IPS-15b (cell line): ENCODE measurements at regions not wholly inside any gene's neighbourhood (a gene's known extent, or its start where the extent isn't known, plus 50 kb on each side); places are given as distances from the start of the nearest gene placed in this dataset.

Source experiments
- H3K27me3 ChIP-seq: one replicate; pipeline ENCODE4 v1.6.1; 2013; ENCODE audit warnings: low read length; ENCODE audit not compliant: control insufficient read depth, insufficient read depth
- H3K36me3 ChIP-seq: one replicate; pipeline ENCODE4 v1.6.1; 2013; ENCODE audit warnings: low read length; ENCODE audit not compliant: control insufficient read depth, insufficient read depth
- H3K4me1 ChIP-seq: one replicate; pipeline ENCODE4 v1.6.1; 2013; ENCODE audit warnings: mild to moderate bottlenecking, low read length; ENCODE audit not compliant: control insufficient read depth, insufficient read depth
- H3K4me3 ChIP-seq: one replicate; pipeline ENCODE4 v1.5.1; 2013; ENCODE audit warnings: low read depth, low read length
- H3K9ac ChIP-seq: one replicate; pipeline ENCODE4 v1.6.1; 2013; ENCODE audit warnings: low read depth, mild to moderate bottlenecking, low read length
- H3K9me3 ChIP-seq: one replicate; pipeline ENCODE4 v1.6.1; 2013; ENCODE audit warnings: mild to moderate bottlenecking, low read length; ENCODE audit not compliant: control insufficient read depth, insufficient read depth

DNA sequence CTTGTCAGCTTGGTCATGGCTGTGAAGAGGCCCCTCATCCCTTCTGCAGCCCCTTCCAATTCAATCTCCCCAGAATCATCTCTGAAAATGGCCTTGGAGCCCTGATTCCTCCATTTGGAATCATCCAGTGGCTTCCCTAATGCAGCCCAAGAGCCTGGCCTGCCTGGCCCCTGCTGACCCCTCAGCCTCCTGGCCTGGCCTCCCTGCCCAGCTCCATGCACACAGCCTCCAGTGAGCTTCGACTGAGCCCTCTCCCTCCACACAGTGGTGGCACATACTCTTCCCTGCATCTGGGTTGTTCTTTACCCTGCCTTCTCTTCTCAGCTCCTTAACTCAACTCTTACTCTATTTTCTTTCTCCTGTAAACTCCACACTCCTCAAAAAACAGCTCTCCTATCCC, 120.9 kb downstream of the ANKRD60 start:
- H3K36me3 ChIP-seq: no peaks in the 10 kb centered on the region
- no peaks in the 10 kb centered on the region for H3K27me3 ChIP-seq
- H3K4me1 ChIP-seq: no peaks in the 10 kb centered on the region
- no peak overlapping the region for H3K4me3 ChIP-seq
- no peaks in the 10 kb centered on the region for H3K9me3 ChIP-seq
- no peak overlapping the region for H3K9ac ChIP-seq

GRCh38 chr20:58106143-58106750, 122.2 kb downstream of the ANKRD60 start:
- Histone ChIP-seq H3K4me3 (no peak overlapping the region), H3K9ac (no peak overlapping the region), H3K4me1 (no peaks in the 10 kb centered on the region), H3K9me3 (no peaks in the 10 kb centered on the region), H3K27me3 (no peaks in the 10 kb centered on the region), H3K36me3 (no peaks in the 10 kb centered on the region)

DNA sequence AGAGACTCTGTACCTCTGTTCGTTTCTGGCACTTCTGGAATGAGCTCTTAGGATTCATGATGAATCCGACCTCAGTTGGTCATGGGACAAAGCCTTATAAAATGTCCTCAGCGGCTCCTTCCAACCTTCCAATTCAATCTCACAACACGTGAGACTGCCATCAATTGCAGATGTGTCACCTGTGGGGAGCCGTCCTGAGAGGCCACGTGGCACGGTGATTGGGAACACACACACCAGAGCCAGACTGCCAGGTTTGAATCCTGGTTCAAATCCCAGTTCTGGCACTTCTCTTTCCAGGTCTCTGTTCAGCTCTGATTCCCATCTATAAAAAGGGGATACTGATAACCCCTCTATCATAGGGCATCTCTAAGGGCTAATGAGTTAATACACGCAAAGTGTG, 124.5 kb downstream of the ANKRD60 start:
- Histone ChIP-seq H3K27me3 (no peaks in the 10 kb centered on the region), H3K36me3 (no peaks in the 10 kb centered on the region)

GRCh38 chr20:58103517-58103904, 124.9 kb downstream of the ANKRD60 start:
- no peaks in the 10 kb centered on the region for H3K9me3 ChIP-seq
- H3K9ac ChIP-seq: no peak overlapping the region
- no peaks in the 10 kb centered on the region for H3K36me3 ChIP-seq
- H3K4me1 ChIP-seq: no peaks in the 10 kb centered on the region
- H3K27me3 ChIP-seq: no peaks in the 10 kb centered on the region
- H3K4me3 ChIP-seq: no peak overlapping the region

More for the DNA sequence above, 124.5 kb downstream of the ANKRD60 start:
- Histone ChIP-seq H3K9ac (no peak overlapping the region), H3K4me3 (no peak overlapping the region), H3K9me3 (no peaks in the 10 kb centered on the region), H3K4me1 (no peaks in the 10 kb centered on the region)

DNA sequence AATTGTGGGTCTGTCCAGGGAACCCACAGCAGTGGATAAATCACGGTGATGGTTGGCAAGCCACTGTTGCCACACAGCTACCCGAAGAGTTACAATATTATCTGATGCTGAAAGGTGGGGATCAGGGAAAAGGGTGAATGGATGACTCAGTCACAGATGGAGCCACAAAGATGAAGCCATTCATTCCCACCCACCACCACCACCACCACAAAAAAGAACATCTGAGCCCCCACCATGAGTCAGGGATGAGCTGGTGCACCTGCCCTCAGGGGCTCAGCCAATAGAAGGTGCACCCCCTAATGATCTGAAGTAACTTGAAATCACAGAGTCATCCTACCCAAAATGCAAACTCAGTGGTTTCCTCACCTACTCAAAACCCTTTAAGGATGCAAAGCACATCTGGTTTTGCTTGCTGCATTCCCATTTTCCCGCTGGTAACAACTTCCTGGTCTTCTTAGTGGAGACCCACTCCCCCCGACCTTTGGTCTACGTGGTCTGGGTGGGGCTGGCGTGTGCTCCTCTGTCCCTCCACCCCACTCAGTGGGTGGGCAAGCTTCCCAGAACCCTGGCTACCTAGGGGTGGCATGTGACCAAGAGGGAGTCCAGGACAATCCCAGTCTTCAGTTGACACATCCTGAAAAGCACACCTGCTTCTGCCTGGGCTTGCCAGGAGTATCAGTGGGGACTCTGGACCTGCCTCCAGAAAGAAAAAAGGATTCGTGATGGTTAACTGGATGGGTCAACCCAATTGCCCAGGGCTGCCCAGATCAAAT, 125.5 kb downstream of the ANKRD60 start:
- Histone ChIP-seq H3K9me3 (no peaks in the 10 kb centered on the region), H3K36me3 (no peaks in the 10 kb centered on the region), H3K4me3 (no peak overlapping the region), H3K9ac (no peak overlapping the region), H3K27me3 (no peaks in the 10 kb centered on the region), H3K4me1 (no peaks in the 10 kb centered on the region)

DNA sequence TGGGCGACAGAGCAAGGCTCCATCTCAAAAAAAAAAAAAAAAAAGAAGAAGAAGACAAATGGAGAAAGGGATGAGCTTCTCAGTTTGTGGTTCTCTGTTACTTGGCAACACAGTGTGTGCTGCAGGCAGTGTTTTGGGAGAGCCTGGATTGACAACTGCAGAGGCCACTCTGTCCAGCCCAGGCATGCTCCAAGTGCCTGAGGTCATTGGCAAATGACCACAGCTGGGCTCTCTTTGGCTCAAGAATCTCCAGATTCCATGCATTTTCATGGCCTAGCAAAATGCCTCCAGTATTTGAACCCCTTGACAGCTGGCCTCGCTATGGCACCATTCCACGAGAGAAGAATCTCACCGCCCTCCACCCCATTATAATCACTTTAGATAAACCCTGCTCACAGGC, 126.2 kb downstream of the ANKRD60 start:
- no peak overlapping the region for H3K4me3 ChIP-seq
- no peaks in the 10 kb centered on the region for H3K36me3 ChIP-seq
- H3K27me3 ChIP-seq: no peaks in the 10 kb centered on the region
- H3K4me1 ChIP-seq: no peaks in the 10 kb centered on the region
- no peak overlapping the region for H3K9ac ChIP-seq
- no peaks in the 10 kb centered on the region for H3K9me3 ChIP-seq

DNA sequence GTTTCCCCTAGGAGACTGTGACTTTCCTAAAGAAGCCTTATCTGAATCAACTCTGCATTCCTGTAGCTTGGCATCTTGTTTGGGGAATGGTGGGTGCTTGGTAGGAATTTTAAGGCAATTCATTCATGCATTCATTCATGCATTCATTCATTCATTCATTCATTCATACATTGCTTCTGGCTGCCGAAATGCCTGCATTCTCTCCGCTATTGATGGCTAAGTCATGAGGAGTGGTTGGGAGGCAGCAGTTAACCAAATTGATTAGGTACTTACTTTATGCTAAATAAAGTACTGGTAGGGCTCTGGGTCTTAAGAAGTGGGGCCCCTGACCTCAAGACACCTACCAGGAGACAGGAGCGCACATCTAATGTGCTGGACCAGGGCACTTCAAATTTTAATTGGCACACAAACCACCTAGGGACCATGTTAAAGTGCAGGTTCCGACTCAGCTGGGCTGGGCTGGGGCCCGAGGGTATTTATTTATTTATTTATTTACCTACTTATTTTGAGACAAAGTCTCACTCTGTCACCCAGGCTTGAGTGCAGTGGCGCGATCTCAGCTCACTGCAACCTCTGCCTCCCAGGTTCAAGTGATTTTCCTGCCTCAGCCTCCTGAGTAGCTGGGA, 127.6 kb downstream of the ANKRD60 start:
- Histone ChIP-seq H3K9me3 (no peaks in the 10 kb centered on the region), H3K36me3 (no peaks in the 10 kb centered on the region), H3K4me3 (no peak overlapping the region), H3K4me1 (no peaks in the 10 kb centered on the region), H3K9ac (no peak overlapping the region), H3K27me3 (no peaks in the 10 kb centered on the region)

DNA sequence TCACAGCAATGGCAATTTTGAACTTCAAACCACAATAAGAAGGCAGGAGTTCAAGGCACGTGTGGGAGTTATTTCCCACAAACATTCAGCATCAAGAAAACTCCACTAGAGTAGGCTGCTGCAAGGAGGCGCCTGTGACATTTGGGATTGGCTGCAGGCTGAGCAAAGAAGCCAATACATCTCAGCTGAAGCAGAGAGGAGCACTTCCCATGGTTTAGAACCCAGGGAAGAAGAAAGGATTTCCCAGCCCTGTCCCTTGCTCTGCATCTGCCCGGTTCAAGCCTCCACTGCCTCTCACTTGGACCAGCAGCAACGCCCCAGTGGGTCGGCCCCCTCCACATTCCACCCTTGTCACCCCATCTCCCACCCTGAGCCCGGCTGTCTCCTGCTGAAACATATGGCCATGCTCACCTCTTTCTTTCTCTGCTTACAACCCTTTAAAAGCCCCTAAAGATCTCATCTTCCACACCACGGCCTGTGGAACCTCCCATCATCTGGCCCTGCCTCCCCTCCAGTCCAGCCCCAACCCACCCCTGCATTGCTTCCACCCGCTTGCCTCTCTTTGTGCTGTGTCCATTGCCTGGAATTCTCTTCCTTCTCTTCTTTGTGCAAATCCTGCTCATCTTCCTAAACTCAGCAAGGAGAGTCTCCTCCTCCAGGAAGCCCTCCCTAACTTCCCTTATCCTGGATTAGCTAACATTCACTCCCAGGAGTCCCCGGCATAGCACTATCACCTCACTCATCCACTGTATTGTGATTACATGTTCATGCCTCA, 128.3 kb downstream of the ANKRD60 start:
- Histone ChIP-seq H3K27me3 (no peaks in the 10 kb centered on the region), H3K4me1 (no peaks in the 10 kb centered on the region), H3K9me3 (no peaks in the 10 kb centered on the region), H3K4me3 (no peak overlapping the region), H3K9ac (no peak overlapping the region), H3K36me3 (no peaks in the 10 kb centered on the region)

DNA sequence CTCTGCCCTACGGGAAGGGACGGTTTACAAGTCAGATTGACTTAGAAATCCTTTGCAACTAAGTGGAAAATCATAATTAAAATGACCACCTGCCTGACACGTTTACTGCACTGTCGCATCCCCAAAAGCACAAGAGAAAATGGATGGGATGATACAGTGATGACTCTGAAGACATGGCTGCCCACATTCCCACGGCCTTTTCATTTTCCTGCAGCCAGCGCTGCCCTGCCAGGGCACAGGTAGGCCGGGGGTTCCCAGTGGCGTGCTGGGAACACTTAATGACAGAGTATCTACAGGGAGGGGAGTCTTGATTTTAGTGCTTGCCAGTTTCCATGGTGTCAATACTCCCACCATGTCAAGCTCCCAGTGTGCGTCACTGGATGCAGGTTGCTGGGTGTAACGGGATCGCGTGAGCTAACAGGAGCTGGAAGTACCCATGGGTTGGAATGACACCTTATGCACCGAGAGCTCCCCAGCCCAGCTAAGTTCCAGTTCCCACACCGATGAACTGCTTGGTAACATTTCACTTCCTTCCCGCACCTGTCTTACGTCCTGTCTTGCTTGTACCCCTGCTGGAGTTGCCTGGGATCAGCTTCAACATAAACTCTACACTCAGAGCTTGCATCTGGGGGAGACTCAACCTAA, 129.0 kb downstream of the ANKRD60 start:
- no peaks in the 10 kb centered on the region for H3K4me1 ChIP-seq
- no peak overlapping the region for H3K4me3 ChIP-seq
- no peaks in the 10 kb centered on the region for H3K27me3 ChIP-seq
- no peaks in the 10 kb centered on the region for H3K36me3 ChIP-seq
- no peak overlapping the region for H3K9ac ChIP-seq
- no peaks in the 10 kb centered on the region for H3K9me3 ChIP-seq

DNA sequence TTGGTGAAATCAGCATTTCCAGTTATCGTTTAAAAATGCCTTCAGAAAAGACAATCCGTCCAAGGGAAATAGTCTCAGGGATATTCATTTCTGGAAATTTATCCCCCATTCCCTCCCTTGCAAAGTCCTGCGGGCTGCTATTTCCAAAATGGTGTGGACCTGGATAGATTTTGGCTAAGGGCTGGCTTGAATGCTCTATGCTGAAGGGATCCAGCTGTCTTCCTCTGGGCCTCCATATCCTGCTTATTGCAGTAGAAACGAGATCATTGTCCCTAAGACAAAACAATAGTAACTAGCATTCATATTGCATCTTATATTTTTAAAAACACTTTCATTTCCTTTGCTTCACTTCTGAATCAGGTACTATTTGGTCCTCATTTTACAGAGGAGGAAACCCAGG, 129.9 kb downstream of the ANKRD60 start:
- H3K4me1 ChIP-seq: no peaks in the 10 kb centered on the region
- H3K27me3 ChIP-seq: no peaks in the 10 kb centered on the region
- no peaks in the 10 kb centered on the region for H3K36me3 ChIP-seq
- H3K4me3 ChIP-seq: no peak overlapping the region
- H3K9ac ChIP-seq: no peak overlapping the region
- no peaks in the 10 kb centered on the region for H3K9me3 ChIP-seq

- no peak overlapping the region for H3K4me3 ChIP-seq
- H3K27me3 ChIP-seq: no peaks in the 10 kb centered on the region
- H3K9me3 ChIP-seq: no peaks in the 10 kb centered on the region
- H3K4me1 ChIP-seq: no peaks in the 10 kb centered on the region
- H3K9ac ChIP-seq: no peak overlapping the region
- H3K36me3 ChIP-seq: no peaks in the 10 kb centered on the region
Observed at GRCh38 chr20:58097943-58098342, 130.5 kb downstream of the ANKRD60 start.
